ELF-1 (cell line): ENCODE measurements at regions not wholly inside any gene's neighbourhood (a gene's known extent, or its start where the extent isn't known, plus 50 kb on each side); places are given as distances from the start of the nearest gene placed in this dataset.

Experiments
- DNase-seq: peaks from one replicate; pipeline ENCODE4 v3.0.0-alpha.2; 2016; ENCODE audit warnings: low read depth, low spot score

GRCh38 chr21:35850029-35850428, 210.3 kb downstream of the SETD4 start:
- DNase-seq: no peak

GRCh38 chr21:35849144-35849543, 211.2 kb downstream of the SETD4 start:
- no peak for DNase-seq

GRCh38 chr21:35843911-35844667, 216.2 kb downstream of the SETD4 start:
- no peak for DNase-seq

DNA sequence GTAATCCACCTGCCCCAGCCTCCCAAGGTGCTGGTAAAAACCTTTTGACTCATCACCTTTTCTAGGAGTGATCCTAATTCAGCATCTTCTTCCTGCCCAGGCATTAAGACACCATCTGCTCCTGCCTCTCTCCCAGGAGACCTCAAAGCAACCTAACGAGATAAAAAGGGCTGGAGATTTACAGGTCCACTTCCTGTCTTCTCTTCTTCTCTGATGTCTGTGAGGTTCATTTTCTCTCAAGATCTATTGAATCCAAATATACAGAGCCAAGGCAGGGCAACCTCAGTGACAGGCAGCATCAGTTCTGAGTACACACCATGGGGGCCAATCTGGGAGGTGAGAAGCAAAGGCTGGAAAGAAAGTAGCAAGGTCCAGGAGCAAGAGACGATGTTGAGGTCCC, 219.4 kb downstream of the SETD4 start:
- no peak for DNase-seq

GRCh38 chr21:35840197-35840799, 220.0 kb downstream of the SETD4 start:
- no peak for DNase-seq

GRCh38 chr21:35838987-35839763, 221.2 kb downstream of the SETD4 start:
- DNase-seq: no peak

GRCh38 chr21:35838350-35838749, 222.0 kb downstream of the SETD4 start:
- no peak for DNase-seq

- DNase-seq: no peak
These were observed 226.3 kb downstream of the SETD4 start for GRCh38 chr21:35833991-35834390.

GRCh38 chr21:35833388-35833787, 226.9 kb downstream of the SETD4 start:
- DNase-seq: no peak

DNA sequence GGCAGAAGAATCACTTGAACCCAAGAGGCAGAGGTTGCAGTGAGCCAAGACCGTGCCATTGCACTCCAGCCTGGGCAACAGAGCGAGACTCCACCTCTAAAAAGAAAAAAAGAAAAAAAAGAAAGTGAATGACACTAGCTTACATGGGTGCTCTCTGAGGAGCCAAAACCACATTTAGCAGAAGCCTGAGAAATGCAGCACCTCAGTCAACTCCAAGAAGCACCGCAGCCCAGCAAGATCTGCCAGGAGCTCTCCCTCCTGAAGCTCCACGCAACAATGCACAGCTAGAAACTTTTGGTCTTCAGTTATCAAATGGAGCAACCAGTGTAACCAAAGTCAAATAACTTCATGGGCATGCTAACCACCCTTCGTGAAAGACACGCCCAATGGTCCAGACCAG, 229.1 kb downstream of the SETD4 start:
- DNase-seq: no peak

DNA sequence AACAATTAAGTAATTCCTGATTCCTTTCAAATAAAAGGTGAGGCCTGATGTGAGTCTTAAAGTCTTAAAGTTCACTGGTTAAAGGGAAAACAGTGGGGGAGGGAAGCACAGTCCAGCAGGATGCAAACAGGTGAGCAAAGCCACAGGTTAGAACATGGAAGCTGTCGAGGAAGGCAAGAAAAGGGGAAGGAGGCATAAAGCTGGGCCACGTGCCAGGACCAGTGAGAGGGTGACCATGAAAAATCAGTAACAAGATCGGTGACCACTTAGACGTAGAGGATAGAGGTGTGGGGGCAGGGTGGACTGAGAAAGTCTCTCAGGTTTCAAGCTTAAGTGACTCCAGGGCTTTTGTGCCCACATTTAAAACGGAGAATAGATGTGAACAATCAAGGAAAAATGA, 231.3 kb downstream of the SETD4 start:
- no peak for DNase-seq

DNA sequence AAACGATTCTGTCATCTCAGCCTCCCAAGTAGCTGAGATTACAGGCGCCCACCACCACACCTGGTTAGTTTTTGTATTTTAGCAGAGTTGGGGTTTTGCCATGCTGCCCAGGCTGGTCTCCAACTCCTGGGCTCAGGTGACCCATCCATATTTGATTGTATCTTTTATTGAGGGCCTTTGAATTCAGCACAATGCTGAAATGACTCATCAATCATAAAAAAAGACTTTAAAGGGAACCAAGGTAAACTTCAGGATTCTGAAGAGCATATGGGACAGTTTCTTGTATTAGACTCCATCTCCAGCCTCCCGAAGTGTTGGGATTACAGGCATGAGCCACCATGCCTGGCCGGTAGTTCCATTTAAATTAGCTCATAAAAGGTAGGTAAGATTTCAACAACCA, 232.2 kb downstream of the SETD4 start:
- no peak for DNase-seq

DNA sequence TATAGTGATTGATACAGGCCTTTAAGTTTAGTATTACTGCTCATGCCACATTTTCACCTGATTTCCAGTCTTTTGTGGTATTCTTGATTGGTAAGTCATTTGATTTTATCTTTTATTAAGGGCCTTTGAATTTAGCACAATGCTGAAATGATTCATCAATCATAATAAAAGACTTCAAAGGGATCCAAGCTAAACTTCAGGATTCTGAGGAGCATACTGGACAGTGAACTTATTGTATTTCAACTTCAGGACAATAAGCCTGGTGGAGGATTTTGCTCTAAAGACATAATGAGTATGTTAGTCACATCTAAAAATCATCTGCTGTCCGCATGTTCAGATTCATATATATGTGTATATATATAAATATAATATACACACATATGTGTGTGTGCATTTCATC, 233.3 kb downstream of the SETD4 start:
- no peak for DNase-seq

DNA sequence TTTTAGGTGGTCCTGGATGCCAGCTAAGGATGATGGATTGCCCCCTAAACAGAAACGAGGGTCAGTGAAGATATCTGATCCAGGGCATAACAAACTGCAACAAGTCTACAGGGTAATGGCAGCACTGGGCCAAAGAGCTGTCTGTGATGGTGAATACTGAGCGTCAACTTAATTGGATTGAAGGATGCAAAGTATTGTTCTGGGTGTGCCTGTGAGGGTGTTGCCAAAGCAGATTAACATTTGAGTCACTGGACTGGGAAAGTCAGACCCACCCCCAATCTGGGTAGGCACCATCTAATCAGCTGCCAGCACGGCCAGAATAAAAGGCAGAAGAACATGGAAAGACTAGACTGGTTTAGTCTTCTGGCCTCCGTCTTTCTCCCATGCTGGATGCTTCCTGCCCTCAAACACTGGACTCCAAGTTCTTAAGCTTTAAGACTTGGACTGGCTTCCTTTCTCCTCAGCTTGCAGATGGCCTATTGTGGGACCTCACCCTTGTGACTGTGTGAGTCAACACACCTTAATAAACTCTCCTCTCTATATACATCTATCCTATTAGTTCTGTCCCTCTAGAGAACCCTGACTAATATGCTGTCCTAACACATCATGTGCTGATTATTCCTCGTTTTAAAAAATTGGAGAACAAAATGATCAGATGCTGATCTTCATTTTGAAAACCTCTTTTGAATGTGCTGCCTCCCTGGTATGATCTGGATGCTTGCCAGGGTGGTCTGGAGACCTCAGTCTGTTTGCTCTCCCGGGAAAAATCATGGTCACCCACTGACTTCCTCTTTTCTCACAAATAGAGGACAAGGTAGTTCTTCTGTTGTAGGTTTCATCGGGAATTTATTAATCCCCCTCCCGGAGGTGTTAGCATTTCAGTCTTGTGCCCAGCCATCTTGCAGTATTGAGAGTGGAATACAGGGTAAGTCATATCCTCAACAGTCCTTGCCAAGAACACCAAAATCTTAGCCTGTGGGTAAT, 234.7 kb downstream of the SETD4 start:
- DNase-seq: no peak

DNA sequence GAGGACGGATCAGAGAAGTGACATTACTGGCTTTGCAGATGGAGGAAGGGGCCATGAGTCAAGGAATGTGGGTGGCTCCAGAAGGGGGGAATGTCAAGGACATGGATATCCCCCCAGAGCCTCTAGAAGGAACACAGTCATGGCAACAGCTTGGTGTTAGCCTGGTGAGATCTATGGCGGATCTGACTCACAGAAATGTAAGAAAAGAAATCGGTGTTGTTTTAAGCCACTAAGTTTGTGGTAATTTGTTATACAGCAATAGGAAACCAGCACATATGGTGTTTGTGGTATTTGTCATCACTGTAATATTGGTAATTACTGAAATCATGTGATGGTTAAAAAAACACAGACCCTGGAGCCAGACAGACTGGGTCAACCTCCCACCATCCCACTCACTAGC, 236.2 kb downstream of the SETD4 start:
- DNase-seq: no peak

DNA sequence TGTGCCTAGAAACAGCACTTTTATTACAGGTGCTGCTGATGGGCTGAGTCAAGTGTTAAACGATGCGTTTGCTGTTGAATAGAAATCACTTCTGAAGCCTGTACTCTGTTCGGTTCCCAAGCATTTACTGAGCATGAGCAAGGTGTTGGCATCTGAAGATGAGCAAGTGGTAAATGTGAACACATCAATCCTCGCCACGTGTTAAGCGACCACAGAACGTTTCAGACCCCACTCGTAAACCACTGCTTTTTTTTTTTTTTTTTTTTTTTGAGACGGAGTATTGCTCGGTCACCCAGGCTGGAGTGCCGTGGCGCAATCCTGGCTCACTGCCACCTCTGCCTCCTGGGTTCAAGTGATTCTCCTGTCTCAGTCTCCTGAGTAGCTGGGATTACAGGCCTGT, 241.2 kb downstream of the SETD4 start:
- no peak for DNase-seq

- no peak for DNase-seq
These were observed 241.7 kb downstream of the SETD4 start for GRCh38 chr21:35818597-35818996.

DNA sequence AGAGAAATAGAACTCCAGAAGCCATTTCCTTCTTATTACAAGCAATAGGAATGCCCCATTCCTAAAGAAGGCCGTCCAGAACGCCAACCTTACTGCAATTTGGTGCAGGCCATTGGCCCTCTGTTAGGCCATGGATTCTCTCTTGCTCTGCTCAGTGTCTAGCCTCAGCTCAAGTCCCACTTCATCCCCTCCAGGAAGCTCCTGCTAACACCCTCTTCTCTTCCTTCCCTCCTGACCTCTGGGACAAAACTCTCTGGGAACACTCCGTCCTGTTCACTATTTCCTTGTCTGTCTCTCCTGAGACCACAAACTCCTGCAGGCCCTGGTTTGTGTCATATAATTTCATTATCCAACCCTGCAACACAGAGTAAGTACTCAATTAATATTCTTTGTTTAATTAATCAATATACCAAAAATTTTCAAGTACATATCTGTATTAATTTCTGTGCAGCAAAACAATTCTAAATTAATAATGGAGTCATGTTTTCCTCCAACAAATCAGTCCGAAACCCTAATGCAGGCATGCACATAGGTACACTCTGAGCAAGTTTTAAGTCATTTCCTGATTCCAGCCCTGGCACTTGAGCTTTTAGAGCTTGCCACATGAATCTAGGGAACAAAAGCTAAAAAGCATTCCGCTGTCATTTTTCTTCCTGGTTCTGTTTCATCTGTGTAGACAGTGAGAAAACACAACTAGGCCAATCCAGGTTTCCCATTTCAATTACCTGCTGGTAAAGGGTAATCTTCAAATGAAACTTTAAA, 245.3 kb downstream of the SETD4 start:
- DNase-seq: no peak

DNA sequence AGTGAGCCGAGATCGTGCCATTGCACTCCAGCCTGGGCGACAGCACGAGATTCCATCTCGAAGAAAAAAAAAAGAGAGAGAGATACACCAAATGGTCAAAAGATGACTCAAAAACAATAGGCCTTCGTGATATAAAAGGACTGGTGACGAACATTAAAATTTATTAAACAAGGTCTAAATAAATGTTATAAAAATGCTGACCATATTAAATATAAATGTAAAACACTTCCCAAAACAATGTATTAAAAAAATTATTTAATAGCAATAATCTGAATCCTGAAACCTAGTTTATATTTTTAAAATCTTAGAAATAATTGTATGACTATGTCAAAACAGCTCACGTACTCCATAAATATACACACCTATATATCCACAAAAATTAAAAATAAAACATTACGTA, 247.6 kb downstream of the SETD4 start:
- no peak for DNase-seq

GRCh38 chr21:35811191-35811806, 249.0 kb downstream of the SETD4 start:
- peak; percentile 14 for DNase-seq
